ENCODE measurements at regions not wholly inside any gene's neighbourhood (a gene's known extent, or its start where the extent isn't known, plus 50 kb on each side); places are given as distances from the start of the nearest gene placed in this dataset.
"Not testable (repeated sequence)": the region's sequence is repeated elsewhere in the genome, so short reads cannot be mapped to it uniquely, and the experiment has no call there.

GRCh38 chr6:37088897-37089296 lies 81.1 kb upstream of the PIM1 start:
- TF ChIP-seq EZH2 (IDR thresholded peaks at IDR 0.05; ENCODE audit: insufficient read depth, low read length) (no peak), CTCF (IDR thresholded peaks at IDR 0.05; ENCODE audit: insufficient read depth, low read depth, low read length) (no peak)
- H3K9me3 ChIP-seq (ENCODE audit: insufficient read depth, low read depth, low read length): no peaks in the 10 kb centered on the region
- Mint-ChIP-seq H3K27me3 (ENCODE audit: low read depth, unreplicated experiment) (no peaks in the 10 kb centered on the region), H3K4me3 (ENCODE audit: unreplicated experiment) (no peak overlapping the region), H3K9me3 (ENCODE audit: unreplicated experiment) (no peaks in the 10 kb centered on the region), H3K4me1 (ENCODE audit: low read depth, unreplicated experiment) (peaks cover 11% of the 10 kb centered on the region), H3K36me3 (ENCODE audit: low read depth, unreplicated experiment) (no peaks in the 10 kb centered on the region), H3K27ac (ENCODE audit: unreplicated experiment) (no peak overlapping the region)
- DNase-seq (ENCODE audit: low read depth) (no peak), FAIRE-seq (no peak)
- no peaks in the 10 kb centered on the region for H3K79me2 ChIP-seq (ENCODE audit: insufficient read depth, low read length)
- H2AFZ ChIP-seq (ENCODE audit: low read depth, low read length): no peak overlapping the region
- H3K4me1 ChIP-seq (ENCODE audit: insufficient read depth, low read length): no peaks in the 10 kb centered on the region
- no peak overlapping the region for H3K9ac ChIP-seq (ENCODE audit: low read length)
- H3K36me3 ChIP-seq (ENCODE audit: insufficient read depth, low read length): no peaks in the 10 kb centered on the region
- no peak overlapping the region for H3K4me3 ChIP-seq (ENCODE audit: insufficient read depth, low read depth, low read length)
- H3K27me3 ChIP-seq (ENCODE audit: insufficient read depth, low read length): no peaks in the 10 kb centered on the region
- H3K27ac ChIP-seq (ENCODE audit: low read depth, low read length): no peak overlapping the region
- no peak overlapping the region for H3K4me2 ChIP-seq (ENCODE audit: low read length)
- H4K20me1 ChIP-seq (ENCODE audit: insufficient read depth, low read length): no peaks in the 10 kb centered on the region

- no peak overlapping the region for H3K4me3 Mint-ChIP-seq (ENCODE audit: unreplicated experiment)
- Histone ChIP-seq H3K4me1 (ENCODE audit: insufficient read depth, low read length) (no peaks in the 10 kb centered on the region), H2AFZ (ENCODE audit: low read depth, low read length) (no peak overlapping the region), H3K4me3 (ENCODE audit: insufficient read depth, low read depth, low read length) (no peak overlapping the region), H3K36me3 (ENCODE audit: insufficient read depth, low read length) (no peaks in the 10 kb centered on the region), H3K9me3 (ENCODE audit: insufficient read depth, low read depth, low read length) (no peaks in the 10 kb centered on the region), H3K4me2 (ENCODE audit: low read length) (no peak overlapping the region), H3K9ac (ENCODE audit: low read length) (no peak overlapping the region), H4K20me1 (ENCODE audit: insufficient read depth, low read length) (no peaks in the 10 kb centered on the region), H3K27me3 (ENCODE audit: insufficient read depth, low read length) (no peaks in the 10 kb centered on the region), H3K79me2 (ENCODE audit: insufficient read depth, low read length) (no peaks in the 10 kb centered on the region), H3K27ac (ENCODE audit: low read depth, low read length) (no peak overlapping the region)
- DNase-seq (ENCODE audit: low read depth) (no peak), FAIRE-seq (no peak)
- H3K36me3 Mint-ChIP-seq (ENCODE audit: low read depth, unreplicated experiment): no peaks in the 10 kb centered on the region
- no peaks in the 10 kb centered on the region for H3K27me3 Mint-ChIP-seq (ENCODE audit: low read depth, unreplicated experiment)
- TF ChIP-seq EZH2 (IDR thresholded peaks at IDR 0.05; ENCODE audit: insufficient read depth, low read length): no peak
- no peak for TF ChIP-seq CTCF (IDR thresholded peaks at IDR 0.05; ENCODE audit: insufficient read depth, low read depth, low read length)
- peaks cover 15% of the 10 kb centered on the region for H3K4me1 Mint-ChIP-seq (ENCODE audit: low read depth, unreplicated experiment)
- no peaks in the 10 kb centered on the region for H3K9me3 Mint-ChIP-seq (ENCODE audit: unreplicated experiment)
- H3K27ac Mint-ChIP-seq (ENCODE audit: unreplicated experiment): peak overlapping the region; percentile 73
Observed at GRCh38 chr6:37089783-37090182, 80.2 kb upstream of the PIM1 start.

- not testable (repeated sequence) for H3K27me3 Mint-ChIP-seq (ENCODE audit: low read depth, unreplicated experiment); H3K27ac ChIP-seq (ENCODE audit: low read depth, low read length); H3K4me1 ChIP-seq (ENCODE audit: insufficient read depth, low read length); H3K27ac Mint-ChIP-seq (ENCODE audit: unreplicated experiment); DNase-seq (ENCODE audit: low read depth); H2AFZ ChIP-seq (ENCODE audit: low read depth, low read length); H3K4me3 ChIP-seq (ENCODE audit: insufficient read depth, low read depth, low read length); H3K4me3 Mint-ChIP-seq (ENCODE audit: unreplicated experiment); H3K9ac ChIP-seq (ENCODE audit: low read length); H4K20me1 ChIP-seq (ENCODE audit: insufficient read depth, low read length); H3K4me2 ChIP-seq (ENCODE audit: low read length); H3K36me3 ChIP-seq (ENCODE audit: insufficient read depth, low read length); H3K9me3 ChIP-seq (ENCODE audit: insufficient read depth, low read depth, low read length); FAIRE-seq; H3K79me2 ChIP-seq (ENCODE audit: insufficient read depth, low read length); H3K36me3 Mint-ChIP-seq (ENCODE audit: low read depth, unreplicated experiment); H3K9me3 Mint-ChIP-seq (ENCODE audit: unreplicated experiment); H3K27me3 ChIP-seq (ENCODE audit: insufficient read depth, low read length)
- peaks cover 15% of the 10 kb centered on the region for H3K4me1 Mint-ChIP-seq (ENCODE audit: low read depth, unreplicated experiment)
Observed at GRCh38 chr6:37091104-37091503, 78.8 kb upstream of the PIM1 start.

GRCh38 chr6:37091586-37091985 lies 78.4 kb upstream of the PIM1 start:
- H3K4me2 ChIP-seq (ENCODE audit: low read length); H3K9ac ChIP-seq (ENCODE audit: low read length); H3K9me3 ChIP-seq (ENCODE audit: insufficient read depth, low read depth, low read length); H4K20me1 ChIP-seq (ENCODE audit: insufficient read depth, low read length); H3K4me1 ChIP-seq (ENCODE audit: insufficient read depth, low read length); H3K27me3 ChIP-seq (ENCODE audit: insufficient read depth, low read length); H3K9me3 Mint-ChIP-seq (ENCODE audit: unreplicated experiment); H3K27ac ChIP-seq (ENCODE audit: low read depth, low read length); H3K79me2 ChIP-seq (ENCODE audit: insufficient read depth, low read length); FAIRE-seq; H3K27me3 Mint-ChIP-seq (ENCODE audit: low read depth, unreplicated experiment); H3K36me3 ChIP-seq (ENCODE audit: insufficient read depth, low read length); H3K4me3 ChIP-seq (ENCODE audit: insufficient read depth, low read depth, low read length); H3K4me3 Mint-ChIP-seq (ENCODE audit: unreplicated experiment); H3K36me3 Mint-ChIP-seq (ENCODE audit: low read depth, unreplicated experiment): not testable (repeated sequence)
- H3K4me1 Mint-ChIP-seq (ENCODE audit: low read depth, unreplicated experiment): peaks cover 15% of the 10 kb centered on the region
- peak overlapping the region; percentile 81 for H3K27ac Mint-ChIP-seq (ENCODE audit: unreplicated experiment)
- DNase-seq (ENCODE audit: low read depth): peak; percentile 41
- peak overlapping the region; percentile 18 for H2AFZ ChIP-seq (ENCODE audit: low read depth, low read length)
